ENCODE measurements at regions not wholly inside any gene's neighbourhood (a gene's known extent, or its start where the extent isn't known, plus 50 kb on each side); places are given as distances from the start of the nearest gene placed in this dataset.

- TF ChIP-seq CTCF (IDR thresholded peaks at IDR 0.05; ENCODE audit: low read depth, low read length, missing control alignments) = no peak
- no peak overlapping the region for H3K4me3 ChIP-seq (replicated peaks; ENCODE audit: low read depth, low read length)
- DNase-seq (ENCODE audit: extremely low read depth, low read depth) = peak; percentile 16
Observed at GRCh38 chr13:24033527-24034302, 126.8 kb upstream of the SPATA13 start.

- DNase-seq (ENCODE audit: extremely low read depth, low read depth) = no peak
- no peak overlapping the region for H3K4me3 ChIP-seq (replicated peaks; ENCODE audit: low read depth, low read length)
- TF ChIP-seq CTCF (IDR thresholded peaks at IDR 0.05; ENCODE audit: low read depth, low read length, missing control alignments) = no peak
Observed at GRCh38 chr13:24035411-24035810, 125.1 kb upstream of the SPATA13 start.

- DNase-seq (ENCODE audit: extremely low read depth, low read depth) = peak; percentile 10
- TF ChIP-seq CTCF (IDR thresholded peaks at IDR 0.05; ENCODE audit: low read depth, low read length, missing control alignments) = no peak
- H3K4me3 ChIP-seq (replicated peaks; ENCODE audit: low read depth, low read length) = no peak overlapping the region
Observed at GRCh38 chr13:24036115-24036514, 124.4 kb upstream of the SPATA13 start.

GRCh38 chr13:24038405-24038804 is 122.1 kb upstream of the SPATA13 start:
- DNase-seq (ENCODE audit: extremely low read depth, low read depth) = peak; percentile 41
- no peak overlapping the region for H3K4me3 ChIP-seq (replicated peaks; ENCODE audit: low read depth, low read length)
- TF ChIP-seq CTCF (IDR thresholded peaks at IDR 0.05; ENCODE audit: low read depth, low read length, missing control alignments) = no peak

GRCh38 chr13:24038841-24039330 is 121.6 kb upstream of the SPATA13 start:
- peak; percentile 56 for DNase-seq (ENCODE audit: extremely low read depth, low read depth)
- H3K4me3 ChIP-seq (replicated peaks; ENCODE audit: low read depth, low read length) = no peak overlapping the region

GRCh38 chr13:24039621-24040475 is 120.7 kb upstream of the SPATA13 start:
- no peak for TF ChIP-seq CTCF (IDR thresholded peaks at IDR 0.05; ENCODE audit: low read depth, low read length, missing control alignments)
- DNase-seq (ENCODE audit: extremely low read depth, low read depth) = no peak
- no peak overlapping the region for H3K4me3 ChIP-seq (replicated peaks; ENCODE audit: low read depth, low read length)

More at GRCh38 chr13:24038841-24039330, 121.6 kb upstream of the SPATA13 start:
- no peak for TF ChIP-seq CTCF (IDR thresholded peaks at IDR 0.05; ENCODE audit: low read depth, low read length, missing control alignments)

Measured in HFF-Myc (cell line).